ENCODE measurements at regions not wholly inside any gene's neighbourhood (a gene's known extent, or its start where the extent isn't known, plus 50 kb on each side); places are given as distances from the start of the nearest gene placed in this dataset.

DNA sequence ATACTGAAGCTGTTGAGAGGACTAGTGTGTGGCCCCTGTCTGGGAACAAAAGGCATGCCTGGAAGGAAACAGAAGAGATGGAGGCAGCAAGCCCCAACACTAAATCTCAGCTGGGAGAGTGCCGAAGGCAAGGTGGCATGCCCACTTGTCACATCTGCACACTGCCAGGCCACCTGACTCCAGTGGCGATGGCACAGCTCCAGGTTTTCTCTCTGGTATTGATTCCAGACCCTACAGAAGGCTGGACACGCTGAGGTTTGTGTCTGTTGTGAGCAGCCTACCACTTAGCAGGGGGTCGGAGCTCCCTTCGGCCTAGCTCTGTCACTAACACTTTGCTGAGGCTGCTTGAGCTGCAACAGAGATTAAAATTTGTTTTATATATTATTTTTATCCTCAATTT lies 307.3 kb downstream of the TDRD15 start:
- TF ChIP-seq, protein P1, sequence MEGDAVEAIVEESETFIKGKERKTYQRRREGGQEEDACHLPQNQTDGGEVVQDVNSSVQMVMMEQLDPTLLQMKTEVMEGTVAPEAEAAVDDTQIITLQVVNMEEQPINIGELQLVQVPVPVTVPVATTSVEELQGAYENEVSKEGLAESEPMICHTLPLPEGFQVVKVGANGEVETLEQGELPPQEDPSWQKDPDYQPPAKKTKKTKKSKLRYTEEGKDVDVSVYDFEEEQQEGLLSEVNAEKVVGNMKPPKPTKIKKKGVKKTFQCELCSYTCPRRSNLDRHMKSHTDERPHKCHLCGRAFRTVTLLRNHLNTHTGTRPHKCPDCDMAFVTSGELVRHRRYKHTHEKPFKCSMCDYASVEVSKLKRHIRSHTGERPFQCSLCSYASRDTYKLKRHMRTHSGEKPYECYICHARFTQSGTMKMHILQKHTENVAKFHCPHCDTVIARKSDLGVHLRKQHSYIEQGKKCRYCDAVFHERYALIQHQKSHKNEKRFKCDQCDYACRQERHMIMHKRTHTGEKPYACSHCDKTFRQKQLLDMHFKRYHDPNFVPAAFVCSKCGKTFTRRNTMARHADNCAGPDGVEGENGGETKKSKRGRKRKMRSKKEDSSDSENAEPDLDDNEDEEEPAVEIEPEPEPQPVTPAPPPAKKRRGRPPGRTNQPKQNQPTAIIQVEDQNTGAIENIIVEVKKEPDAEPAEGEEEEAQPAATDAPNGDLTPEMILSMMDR (IDR thresholded peaks at IDR 0.05; ENCODE audit: insufficient read depth, low read length, poor library complexity, severe bottlenecking), result no peak
- TF ChIP-seq EZH2phosphoT487 (conservative IDR thresholded peaks at IDR 0.05; ENCODE audit: low read length), result no peak
